ENCODE measurements at regions not wholly inside any gene's neighbourhood (a gene's known extent, or its start where the extent isn't known, plus 50 kb on each side); places are given as distances from the start of the nearest gene placed in this dataset.
"Not testable (repeated sequence)": the region's sequence is repeated elsewhere in the genome, so short reads cannot be mapped to it uniquely, and the experiment has no call there.

DNA sequence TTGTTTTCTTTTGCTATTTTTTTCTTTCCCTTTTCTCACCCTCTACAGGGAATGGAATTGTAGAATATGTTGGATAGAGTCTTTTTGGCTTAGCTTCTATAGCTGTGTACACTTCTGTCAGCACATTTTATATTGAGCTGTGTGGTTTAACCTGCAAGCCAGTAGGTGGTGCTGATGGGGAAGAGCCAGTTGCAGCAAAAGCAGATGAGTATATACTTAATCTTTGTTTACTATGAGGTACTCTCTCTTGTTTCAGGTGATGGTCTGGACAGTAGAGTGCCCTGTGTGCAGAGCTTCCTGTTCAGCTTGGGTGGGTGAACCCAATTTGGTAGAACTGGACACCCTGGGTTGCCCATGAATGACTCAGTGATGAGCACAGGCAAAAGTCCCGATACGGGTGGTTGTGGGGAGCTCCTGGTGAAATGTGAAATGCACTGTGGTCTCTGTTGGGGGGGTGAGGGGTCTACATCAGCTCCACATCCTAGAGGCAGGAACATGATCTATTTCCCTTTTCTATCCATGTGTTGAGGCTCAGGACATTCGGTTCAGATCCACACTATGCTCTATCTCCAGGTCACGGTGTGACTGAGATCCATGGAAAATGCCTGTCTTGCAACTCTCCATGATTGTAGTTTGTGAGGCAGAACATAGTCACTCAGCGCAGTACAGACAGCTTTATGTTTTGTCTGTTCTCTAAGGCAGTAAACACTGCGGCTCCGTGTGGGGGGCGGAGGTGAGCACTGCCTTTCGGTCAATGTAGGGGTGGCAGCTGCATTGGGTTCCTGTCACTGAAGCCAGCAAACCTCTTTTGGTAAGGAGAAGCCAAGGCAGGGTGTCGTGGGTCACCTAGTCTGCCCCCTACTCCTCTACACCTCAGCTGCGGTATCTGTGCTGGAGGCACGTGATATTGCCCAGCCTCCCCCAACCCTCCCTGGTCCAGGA lies 353.2 kb downstream of the PRR16 start:
- intact Hi-C loops (cut with micrococcal nuclease): no loop called here

DNA sequence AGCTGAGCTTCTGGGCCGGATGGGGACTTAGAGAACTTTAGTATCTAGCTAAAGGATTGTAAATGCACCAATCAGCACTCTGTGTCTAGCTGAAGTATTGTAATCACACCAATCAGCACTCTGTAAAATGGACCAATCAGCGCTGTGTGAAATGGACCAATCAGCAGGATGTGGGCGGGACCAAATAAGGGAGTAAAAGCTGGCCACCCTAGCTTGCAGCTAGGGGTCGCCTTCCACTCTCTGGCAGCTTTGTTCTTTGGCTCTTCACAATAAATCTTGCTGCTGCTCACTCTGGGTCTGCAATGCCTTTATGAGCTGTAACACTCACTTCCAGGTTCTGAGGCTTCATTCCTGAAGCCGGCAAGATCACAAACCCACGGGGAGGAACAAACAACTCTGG lies 354.0 kb downstream of the PRR16 start:
- intact Hi-C loops (cut with micrococcal nuclease): no loop called here

DNA sequence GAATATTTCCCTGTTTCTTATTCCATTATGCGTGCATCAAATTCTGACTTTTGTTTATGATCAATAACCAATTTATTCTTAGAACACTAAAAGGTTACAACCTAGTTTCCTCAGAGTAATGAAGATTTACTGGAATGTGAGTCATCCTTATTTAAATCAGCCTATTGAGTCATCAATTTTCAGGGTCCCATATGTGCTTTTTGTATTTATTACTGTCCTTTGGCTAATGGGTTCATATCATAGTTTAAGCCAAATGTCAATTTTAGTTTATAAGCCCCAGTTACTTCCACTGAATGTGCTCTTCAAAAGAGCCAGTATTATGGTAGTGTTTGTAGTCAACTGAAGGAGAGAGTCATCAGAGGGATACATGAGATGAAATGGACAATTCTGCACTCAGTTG lies 359.2 kb downstream of the PRR16 start:
- intact Hi-C loops (cut with micrococcal nuclease): no loop called here

DNA sequence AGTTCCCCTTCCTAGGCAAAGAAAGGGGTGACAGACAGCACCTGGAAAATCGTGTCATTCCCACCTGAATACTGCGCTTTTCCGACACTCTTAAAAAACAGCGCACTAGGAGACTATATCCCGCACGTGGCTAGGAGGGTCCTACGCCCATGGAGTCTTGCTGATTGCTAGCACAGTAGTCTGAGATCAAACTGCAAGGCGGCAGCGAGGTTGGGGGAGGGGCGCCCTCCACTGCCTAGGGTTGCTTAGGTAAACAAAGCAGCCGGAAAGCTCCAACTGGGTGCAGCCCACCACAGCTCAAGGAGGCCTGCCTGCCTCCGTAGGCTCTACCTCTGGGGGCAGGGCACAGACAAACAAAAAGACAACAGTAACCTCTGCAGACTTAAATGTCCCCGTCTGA lies 367.5 kb downstream of the PRR16 start:
- intact Hi-C loops (cut with micrococcal nuclease): not testable (repeated sequence)

DNA sequence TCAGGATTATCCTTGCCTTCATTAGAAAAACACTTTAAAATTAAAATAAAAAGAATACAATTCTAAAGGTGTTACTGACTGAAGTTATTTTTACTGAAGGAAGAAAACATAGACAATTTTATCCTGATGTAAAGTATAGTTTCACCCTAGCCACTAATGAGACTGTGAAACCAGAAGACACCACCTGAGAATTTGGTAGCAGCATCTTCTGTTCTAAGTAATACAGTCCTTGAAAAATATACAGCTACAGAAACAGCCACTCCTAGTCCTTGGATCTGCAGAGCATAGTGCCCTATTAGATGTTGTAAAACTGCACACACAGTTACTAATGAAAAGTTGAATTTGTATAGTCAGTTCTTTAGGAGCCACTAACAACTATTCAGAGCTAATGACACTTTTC lies 377.7 kb downstream of the PRR16 start:
- intact Hi-C loops (cut with micrococcal nuclease): no loop called here

DNA sequence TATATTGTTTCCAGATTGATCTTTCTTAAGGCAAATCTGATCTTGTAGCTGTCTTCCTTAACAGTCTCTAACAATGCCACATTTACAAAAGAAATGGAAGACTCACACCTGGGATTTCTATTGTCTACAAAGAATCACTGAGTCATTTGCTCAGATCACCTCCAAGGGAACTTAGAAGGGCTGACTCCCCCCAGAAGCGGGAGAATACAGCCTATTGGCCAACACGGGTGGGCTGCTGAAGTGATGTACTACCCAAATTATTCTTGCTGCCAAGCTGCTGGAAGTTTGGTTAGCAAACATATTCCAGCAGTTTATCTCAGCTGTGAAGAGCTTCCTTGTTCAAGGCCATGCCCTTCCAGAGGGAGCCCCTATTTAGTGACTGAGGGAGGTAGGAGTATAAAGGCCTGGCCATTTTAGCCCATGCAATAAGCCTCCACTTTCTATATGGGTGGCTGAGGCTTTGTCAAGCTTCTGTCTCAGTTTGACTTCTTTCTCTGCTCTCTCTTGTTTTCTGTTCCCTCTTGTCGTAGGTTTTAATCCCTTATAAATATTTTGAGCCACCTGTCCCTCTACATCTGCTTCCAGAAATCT lies 379.4 kb downstream of the PRR16 start:
- intact Hi-C loops (cut with micrococcal nuclease): no loop called here

DNA sequence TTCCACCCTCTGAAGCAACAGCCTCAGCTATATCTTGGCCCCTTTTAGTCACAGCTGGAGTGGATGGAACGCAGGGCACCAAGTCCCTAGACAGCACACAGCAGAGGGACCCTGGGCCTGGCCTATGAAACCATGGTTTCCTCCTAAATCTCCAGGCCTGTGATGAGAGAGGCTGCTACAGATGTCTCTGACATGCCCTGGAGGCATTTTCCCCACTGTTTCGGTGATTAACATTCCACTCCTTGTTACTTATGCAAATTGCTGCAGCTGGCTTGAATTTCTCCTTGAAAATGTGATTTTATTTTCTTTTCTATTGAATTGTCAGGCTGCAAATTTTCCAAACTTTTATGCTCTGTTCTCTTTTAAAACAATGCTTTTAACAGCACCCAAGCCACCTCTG lies 384.8 kb downstream of the PRR16 start:
- intact Hi-C loops (cut with micrococcal nuclease): no loop called here

DNA sequence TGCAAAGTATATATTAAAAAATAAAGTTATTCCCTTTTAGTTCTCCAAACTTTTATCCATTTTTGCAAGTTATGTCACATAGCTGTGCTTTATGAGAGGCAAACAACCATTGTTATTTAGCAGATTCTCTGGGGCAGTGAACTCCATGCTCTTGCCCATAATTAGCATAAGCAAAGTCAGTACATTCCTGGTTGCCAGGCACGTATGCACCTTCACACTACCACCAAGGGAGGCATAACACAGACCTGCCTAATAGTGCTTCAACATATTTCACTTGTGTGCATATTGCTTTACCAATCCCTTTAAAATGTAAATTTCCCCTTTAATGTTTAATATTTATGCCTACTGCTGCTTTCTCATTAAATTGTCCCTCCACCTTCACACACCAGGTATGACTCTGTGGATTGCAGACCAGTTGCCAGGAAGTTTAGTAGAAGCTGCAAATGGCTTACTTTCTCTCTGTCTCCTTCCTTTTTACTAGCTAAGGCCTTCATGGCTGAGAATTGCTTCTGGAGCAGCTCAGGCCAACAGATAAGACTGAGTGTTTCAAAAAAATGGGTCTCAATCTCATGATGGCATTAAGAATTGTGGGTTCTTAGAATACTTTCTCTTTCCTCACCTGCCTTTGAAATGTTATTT lies 388.2 kb downstream of the PRR16 start:
- intact Hi-C loops (cut with micrococcal nuclease): no loop called here

DNA sequence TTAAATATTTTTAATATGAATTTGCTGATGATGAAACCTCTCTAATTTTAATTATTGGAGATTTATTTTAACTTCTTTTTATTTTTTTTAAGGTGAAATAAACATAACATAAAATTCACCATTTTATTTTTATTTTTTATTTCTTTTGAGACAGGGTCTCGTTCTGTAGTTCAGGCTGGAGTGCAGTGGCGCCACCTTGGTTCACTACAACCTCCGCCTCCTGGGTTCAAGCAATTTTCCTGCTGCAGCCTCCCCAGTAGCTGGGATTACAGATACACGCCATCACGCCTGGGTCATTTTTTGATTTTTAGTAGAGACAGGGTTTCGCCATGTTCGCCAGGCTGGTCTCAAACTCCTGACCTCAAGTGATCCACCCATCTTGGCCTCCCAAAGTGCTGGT lies 402.9 kb downstream of the PRR16 start:
- intact Hi-C loops (cut with micrococcal nuclease): no loop called here

DNA sequence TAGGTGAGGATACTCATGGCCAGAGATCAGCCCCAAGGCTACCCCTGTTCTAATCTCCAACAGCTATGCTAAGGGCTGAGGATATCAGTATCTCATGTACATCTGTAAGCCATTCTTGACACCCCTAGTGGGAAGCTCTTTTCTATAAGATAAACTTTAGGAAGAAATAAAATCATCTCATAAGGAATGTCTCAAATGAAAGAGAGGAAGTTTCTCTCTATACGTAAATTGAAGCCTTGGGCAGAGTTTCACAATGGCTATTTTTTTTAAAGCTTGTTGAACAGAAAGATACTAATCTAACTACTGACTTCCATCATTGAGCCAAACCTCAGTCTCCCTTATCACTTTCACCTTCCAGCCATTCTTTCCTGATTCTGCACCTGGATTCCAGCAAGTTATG lies 405.7 kb downstream of the PRR16 start:
- intact Hi-C loops (cut with micrococcal nuclease): no loop called here

DNA sequence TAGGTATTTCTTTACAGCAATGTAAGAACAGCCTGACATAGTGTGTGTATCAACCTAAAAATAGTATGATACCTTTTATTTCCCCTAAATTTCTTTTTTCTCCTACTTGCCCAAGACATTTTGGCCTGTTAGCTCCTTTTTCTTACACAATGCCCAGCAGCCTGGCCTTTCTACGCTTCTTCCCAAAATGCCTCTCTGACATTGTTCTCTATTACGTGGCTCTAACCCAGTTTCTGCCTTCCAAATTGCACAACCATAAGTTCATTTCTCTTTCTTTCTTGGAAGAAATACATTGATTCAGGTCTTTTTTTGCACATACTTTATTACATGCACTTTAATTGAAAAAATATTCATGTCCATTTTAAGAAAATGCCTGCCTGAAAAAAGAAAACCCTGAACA lies 408.2 kb downstream of the PRR16 start:
- intact Hi-C loops (cut with micrococcal nuclease): no loop called here

DNA sequence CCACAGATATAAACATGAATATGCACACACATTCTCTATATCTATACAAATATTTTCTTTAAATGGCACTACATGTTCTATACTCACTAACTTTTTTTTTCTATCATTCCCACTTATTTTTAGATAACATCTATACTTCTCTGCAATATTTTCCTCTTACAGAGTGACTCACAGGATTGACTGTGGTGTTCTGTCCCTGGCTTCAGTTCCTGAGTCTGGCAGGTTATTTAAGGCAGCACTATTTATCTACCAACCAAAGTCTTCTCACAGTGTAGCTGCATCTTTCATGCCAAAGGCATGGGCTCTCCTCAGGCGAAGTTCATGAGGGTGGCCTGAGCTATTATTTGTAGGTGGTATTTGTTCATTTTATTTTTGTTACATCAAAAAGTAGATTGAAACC lies 409.0 kb downstream of the PRR16 start:
- intact Hi-C loops (cut with micrococcal nuclease): no loop called here

DNA sequence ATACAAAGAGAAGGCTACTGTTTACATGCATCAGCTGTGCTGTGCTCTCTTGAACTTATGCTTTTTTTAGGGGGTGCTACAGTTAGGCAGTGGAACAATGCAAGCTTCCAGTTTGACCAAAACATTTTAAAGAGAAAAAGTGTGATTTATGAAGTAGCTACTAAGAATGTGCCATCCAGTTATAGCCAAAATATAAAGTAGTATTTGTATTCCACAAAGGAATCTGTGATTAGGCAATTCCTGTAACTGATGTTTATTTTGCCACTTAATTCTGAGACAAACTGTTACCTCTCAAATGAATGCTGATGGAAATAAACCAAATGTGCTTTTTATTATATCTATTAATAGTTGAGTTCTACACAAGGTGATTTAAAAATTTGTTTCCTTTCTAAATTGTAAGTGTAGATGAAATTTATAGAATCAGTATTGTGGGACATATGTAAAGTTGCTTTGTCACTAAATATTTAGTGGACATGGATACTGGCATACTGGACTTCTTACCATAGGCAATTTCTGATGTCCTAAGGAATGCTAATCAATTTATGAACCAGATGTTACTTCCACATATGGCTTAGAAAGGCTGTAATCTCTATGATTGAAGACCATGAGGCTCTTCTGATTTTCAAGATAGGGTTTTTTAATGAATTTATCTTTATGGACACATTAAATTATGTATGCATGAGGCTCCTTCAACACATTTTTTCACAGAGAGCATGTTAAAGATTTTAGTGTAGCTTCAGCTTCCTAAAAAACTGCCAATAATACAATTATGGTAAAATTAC lies 410.2 kb downstream of the PRR16 start:
- intact Hi-C loops (cut with micrococcal nuclease): no loop called here

DNA sequence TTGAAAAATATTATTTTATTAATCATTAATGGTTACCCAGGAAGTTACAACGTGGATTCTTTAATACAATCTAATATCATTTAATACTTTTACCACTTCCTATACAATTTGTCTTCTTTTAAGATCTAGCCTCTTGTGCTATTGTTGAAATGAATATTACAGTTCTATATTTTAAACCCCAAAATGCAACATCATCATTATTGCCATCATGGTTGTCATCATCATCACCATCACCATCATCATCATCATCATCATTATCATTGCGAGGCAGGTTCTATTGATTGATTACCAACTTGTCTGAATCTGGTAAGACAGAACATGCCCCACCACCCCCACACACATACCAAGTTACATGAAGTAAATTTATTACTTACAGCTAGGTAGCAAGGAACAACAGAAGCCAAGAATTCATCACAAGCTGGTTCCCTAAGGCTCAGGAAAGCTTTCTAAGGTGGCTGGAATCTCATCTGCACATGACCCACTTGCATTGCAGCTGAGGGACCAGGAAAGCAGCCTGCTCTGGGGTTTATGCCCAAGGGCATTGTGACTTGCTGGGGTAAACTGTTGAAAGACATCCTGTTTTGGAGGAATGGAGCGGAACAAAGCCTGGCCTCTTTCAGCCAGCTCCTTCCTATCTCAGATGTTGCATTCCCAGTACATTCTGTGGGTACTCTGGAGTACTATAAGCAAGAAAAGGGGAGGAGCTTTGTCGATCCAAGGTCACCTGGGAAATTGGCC lies 418.1 kb downstream of the PRR16 start:
- intact Hi-C loops (cut with micrococcal nuclease): no loop called here

DNA sequence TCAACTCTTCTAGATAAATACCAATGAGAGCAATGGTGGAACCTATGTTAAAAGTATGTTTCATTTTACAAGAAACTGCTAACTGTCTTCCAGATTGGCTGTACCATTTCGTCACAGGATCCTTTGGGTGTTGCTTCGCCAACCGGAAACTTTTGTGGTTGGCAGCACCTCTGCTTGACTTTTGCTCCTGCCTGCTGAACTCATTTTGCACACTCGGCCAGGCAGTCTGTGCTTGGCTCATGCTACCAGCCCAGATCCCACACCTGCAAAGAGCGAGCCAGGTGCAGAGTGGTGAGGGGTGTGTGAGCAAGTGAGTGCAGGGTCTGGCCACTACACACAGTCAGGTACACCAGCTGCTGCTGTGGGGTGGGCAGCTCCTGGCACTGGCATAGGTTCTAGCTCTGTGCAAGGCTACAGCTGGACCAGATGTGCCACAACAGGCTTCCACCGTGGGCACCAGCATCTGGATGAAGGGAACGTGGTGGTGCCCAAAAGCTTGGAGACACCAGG lies 422.3 kb downstream of the PRR16 start:
- intact Hi-C loops (cut with micrococcal nuclease): no loop called here

DNA sequence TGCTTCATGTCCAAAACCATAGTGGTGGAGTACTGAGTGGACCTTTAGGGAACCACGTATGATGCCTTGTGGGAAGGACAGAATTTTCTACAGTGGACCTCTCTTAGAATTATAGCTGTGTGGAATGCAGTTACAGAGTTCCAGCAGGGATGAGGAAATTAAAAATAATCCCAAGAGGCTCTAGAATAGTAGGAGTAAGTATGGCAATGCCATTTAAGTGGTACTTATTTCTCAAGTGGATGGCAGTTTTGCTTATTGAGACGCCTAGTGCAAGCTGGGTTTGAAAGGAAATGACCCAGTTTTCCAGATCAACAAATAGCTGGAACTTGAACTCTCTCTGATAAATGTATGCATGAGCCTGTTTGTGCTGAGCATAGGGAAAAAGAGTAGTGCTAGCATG lies 431.6 kb downstream of the PRR16 start:
- intact Hi-C loops (cut with micrococcal nuclease): no loop called here

DNA sequence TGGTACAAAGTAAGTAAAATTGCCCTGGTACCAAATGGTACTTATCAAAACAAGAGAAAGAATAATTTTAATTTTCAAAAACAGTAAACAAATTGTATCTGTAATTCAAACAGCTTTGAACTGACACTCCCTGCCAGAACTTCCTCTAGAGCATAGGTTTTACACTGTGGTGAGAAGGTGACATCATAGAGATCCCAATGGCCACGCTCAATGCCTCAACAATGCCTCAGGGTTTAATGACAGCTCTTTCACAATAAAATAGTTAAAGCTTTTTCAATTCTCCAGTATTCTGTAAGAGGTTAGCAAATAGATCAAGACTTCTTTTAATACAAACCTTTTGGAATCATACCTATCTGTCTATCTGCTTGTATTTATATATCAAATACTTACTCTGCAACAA lies 437.1 kb downstream of the PRR16 start:
- intact Hi-C loops (cut with micrococcal nuclease): no loop called here

DNA sequence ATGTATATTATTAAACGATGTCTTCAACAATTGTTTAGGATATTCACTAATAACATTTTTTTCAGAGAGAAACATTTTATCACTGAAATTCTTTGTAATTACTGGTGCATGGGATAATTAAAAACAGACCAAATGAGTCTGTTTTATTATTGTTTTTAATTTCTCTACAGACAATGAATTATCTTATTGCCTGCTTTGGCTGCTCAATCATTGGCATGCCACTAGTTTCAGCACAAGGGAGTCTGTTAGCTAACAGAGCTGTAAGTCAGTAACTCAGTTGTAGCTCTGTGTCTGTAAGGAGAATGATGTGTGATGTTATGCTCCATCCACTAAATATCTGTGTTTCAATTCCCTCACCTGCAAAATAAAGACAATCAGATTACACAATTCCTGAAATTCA lies 443.9 kb downstream of the PRR16 start:
- intact Hi-C loops (cut with micrococcal nuclease): no loop called here

DNA sequence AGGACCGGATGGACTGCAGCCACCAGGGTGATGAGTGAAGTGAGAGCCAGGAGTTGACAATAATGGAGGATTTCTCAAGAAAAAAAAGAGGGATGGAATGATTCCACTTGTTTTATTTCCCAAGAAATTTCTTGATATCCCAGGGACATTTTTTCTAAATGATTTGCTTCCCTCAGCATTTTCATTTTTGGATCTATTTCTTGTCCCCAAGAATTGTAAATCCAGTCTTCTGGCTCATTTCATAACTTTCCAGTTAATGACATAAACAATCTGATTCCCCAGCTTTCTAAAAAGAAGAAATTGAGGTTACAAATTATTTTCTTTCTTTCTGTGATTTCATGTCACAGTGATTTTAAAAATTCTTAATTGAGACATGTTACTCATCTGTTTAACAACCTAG lies 446.5 kb downstream of the PRR16 start:
- intact Hi-C loops (cut with micrococcal nuclease): no loop called here

DNA sequence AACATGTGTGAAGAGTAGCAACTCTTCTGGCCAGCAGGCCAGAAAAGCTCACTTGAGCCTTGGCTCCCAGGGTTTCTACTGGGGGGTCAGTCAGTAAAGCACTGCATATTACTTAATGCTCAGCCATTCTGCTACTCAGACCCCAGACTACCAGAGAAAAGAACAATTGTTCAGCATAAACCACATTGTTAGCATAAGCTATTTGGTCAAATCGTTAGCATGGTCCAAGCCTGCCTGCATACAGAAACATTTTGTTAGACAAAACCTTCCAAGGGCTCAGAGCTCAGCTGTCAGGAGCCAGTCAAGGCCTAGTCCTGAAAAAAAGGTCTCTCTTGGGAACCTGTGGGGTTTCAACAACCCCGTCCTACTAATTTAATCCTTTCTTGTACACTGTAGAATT lies 449.3 kb downstream of the PRR16 start:
- intact Hi-C loops (cut with micrococcal nuclease): no loop called here

DNA sequence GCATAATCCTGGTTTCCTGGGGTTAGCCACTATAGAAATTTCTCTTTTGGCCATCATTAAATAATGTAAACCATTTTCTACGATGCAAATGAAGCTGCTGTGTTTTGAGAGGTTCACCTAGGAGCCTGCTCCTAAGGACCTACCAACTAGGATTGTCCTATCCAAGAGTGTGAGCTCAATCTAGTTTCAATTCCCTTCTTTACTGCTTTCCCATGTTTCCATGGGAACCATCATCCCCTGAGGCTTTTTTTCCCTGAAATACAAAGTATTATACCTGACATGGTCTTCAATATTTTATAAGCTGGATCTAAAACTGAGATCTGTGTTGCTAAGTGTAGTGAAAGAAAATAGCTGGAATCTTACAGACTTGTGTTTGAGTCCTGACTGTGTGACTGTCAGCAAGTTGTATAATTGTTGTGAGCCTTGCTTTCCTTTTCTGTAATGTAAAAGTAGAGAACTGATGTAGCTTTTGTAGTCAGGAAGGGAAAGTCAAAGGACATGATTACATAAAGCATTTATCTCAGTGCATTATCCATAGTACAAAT lies 453.2 kb downstream of the PRR16 start:
- intact Hi-C loops (cut with micrococcal nuclease): no loop called here

Measured in T-helper 1 cell treated with Interleukin-12 subunit alpha and Interleukin-12 subunit beta and Interleukin-4 antibody, amounts not matched to agents 30 ng/mL and 1 ng/mL, for 36 hours (primary cell).